K562 (cell line): ENCODE measurements at regions not wholly inside any gene's neighbourhood (a gene's known extent, or its start where the extent isn't known, plus 50 kb on each side); places are given as distances from the start of the nearest gene placed in this dataset.

Experiments used
- ATAC-seq: fragments of 200-7000 bp; cut with Tn5 transposase; 3 replicates; pipeline ENCODE4 v1.9.1; 2020; ENCODE audit warnings: moderate library complexity
- BruUV-seq: library from RNA; stranded (reverse); fragments of 400-500 nt; replicated peaks from 2 replicates; lab custom pipeline; 2021; lab: Mats Ljungman, UMichigan
- CTCF ChIA-PET: fragments of 300-600 bp; formaldehyde crosslinking; extraction: SDS; loops from one replicate; lab custom pipeline; 2021; ENCODE audit warnings: low intra/inter-chr PET ratio; lab: Yijun Ruan, JAX
- POLR2A ChIA-PET: fragments of 300-600, 350-650 bp; sonication (Branson Sonifier 250); formaldehyde crosslinking; extraction: SDS; loops from one replicate; lab custom pipeline; 2021; ENCODE audit warnings: antibody characterized with exemption, inconsistent platforms; lab: Yijun Ruan, JAX
- DNase-seq, 4 experiments: peaks; one replicate each; pipeline versions ENCODE4 v3.0.0 to v3.0.0-alpha.2; 2011 to 2018; ENCODE audit warnings: low spot score in 3 of 4, mixed read lengths in 3 of 4; ENCODE audit errors: extremely low read depth in 1 of 4
- FAIRE-seq: peaks from 2 replicates; lab custom pipeline; 2011; peaks lifted over from hg19 to GRCh38; lab: Jason Lieb, UNC
- H2AFZ ChIP-seq: 2 replicates; pipeline ENCODE4 v1.6.0; 2011; ENCODE audit warnings: low read depth, low read length, control low read depth, inconsistent platforms
- H3K27ac ChIP-seq: fragments of 200-600 bp; 3 replicates; pipeline ENCODE4 v1.8.0; 2011; ENCODE audit warnings: low read depth, mild to moderate bottlenecking, control low read depth, inconsistent platforms, low read length, moderate library complexity, mixed read lengths; ENCODE audit errors: extremely low read depth
- H3K27me3 ChIP-seq, 2 experiments: fragments of 300-600 bp in 1 of 2; 2 replicates in 1 of 2; 3 replicates in 1 of 2; pipeline versions ENCODE4 v1.6.0 to v1.8.0; 2011; ENCODE audit warnings: inconsistent platforms in 2 of 2, low read length in 2 of 2, mild to moderate bottlenecking in 1 of 2, mixed read lengths in 1 of 2, moderate library complexity in 1 of 2; ENCODE audit not compliant: control insufficient read depth in 2 of 2, insufficient read depth in 2 of 2
- H3K36me3 ChIP-seq: fragments of 300-600 bp; 3 replicates; pipeline ENCODE4 v1.8.0; 2011; ENCODE audit warnings: mild to moderate bottlenecking, low read length, inconsistent platforms; ENCODE audit not compliant: control insufficient read depth, insufficient read depth
- H3K4me1 ChIP-seq, 2 experiments: fragments of 200-600 bp in 1 of 2; replicated peaks in 1 of 2; 2 replicates in 1 of 2; 3 replicates in 1 of 2; pipeline versions ENCODE4 v1.5.1 to v1.8.0; 2011; ENCODE audit warnings: inconsistent platforms in 2 of 2, low read length in 2 of 2, mild to moderate bottlenecking in 1 of 2, mixed read lengths in 1 of 2, moderate library complexity in 1 of 2; ENCODE audit not compliant: control insufficient read depth in 2 of 2, insufficient read depth in 2 of 2
- H3K4me2 ChIP-seq: 2 replicates; pipeline ENCODE4 v1.6.1; 2011; ENCODE audit warnings: low read length, control low read depth, inconsistent platforms, mixed read lengths; ENCODE audit not compliant: insufficient read depth
- H3K4me3 ChIP-seq: fragments of 200-600 bp; sonication (generic), shearing (Covaris generic); 2 replicates; pipeline ENCODE4 v1.5.1; 2016; ENCODE audit warnings: control low read depth, inconsistent platforms
- H3K79me2 ChIP-seq: fragments of 200-600 bp; 3 replicates; pipeline ENCODE4 v1.8.0; 2011; ENCODE audit warnings: low read length, inconsistent platforms; ENCODE audit not compliant: control insufficient read depth, insufficient read depth
- H3K9ac ChIP-seq, 2 experiments: 2 replicates each; pipeline versions ENCODE4 v1.6.0 to v1.6.1; 2011; ENCODE audit warnings: low read depth in 2 of 2, low read length in 2 of 2, control low read depth in 1 of 2, inconsistent platforms in 1 of 2, mild to moderate bottlenecking in 1 of 2, mixed read lengths in 1 of 2; ENCODE audit not compliant: insufficient read depth in 1 of 2
- H3K9me1 ChIP-seq: one replicate; pipeline ENCODE4 v1.6.0; 2011; ENCODE audit warnings: inconsistent platforms, mild to moderate bottlenecking, low read length, moderate library complexity; ENCODE audit not compliant: control insufficient read depth, insufficient read depth
- H3K9me3 ChIP-seq: replicated peaks from 2 replicates; pipeline ENCODE4 v1.5.1; 2011; ENCODE audit warnings: low read depth, low read length, inconsistent platforms; ENCODE audit not compliant: control insufficient read depth, insufficient read depth
- H4K20me1 ChIP-seq: replicated peaks from 2 replicates; pipeline ENCODE4 v1.6.1; 2011; ENCODE audit warnings: low read length, inconsistent platforms, mixed read lengths; ENCODE audit not compliant: control insufficient read depth, insufficient read depth
- CBFA2T3 ChIP-seq: fragments of 450-650 bp; IDR thresholded peaks from 2 replicates; pipeline ENCODE4 v1.6.1; 2017
- CEBPB ChIP-seq: fragments of 450-650 bp; IDR thresholded peaks from 2 replicates; pipeline ENCODE4 v1.6.1; 2016; ENCODE audit warnings: missing genetic modification characterization, missing compliant biosample characterization
- CEBPG ChIP-seq, 3 experiments: fragments of 200-800 bp in 1 of 3; sonication (Bioruptor generic) in 1 of 3; sonication (generic) in 1 of 3; formaldehyde crosslinking in 1 of 3; IDR thresholded peaks in 2 of 3; conservative IDR thresholded peaks in 1 of 3; 2 replicates each; pipeline versions ENCODE4 v1.6.1 to v1.8.0; 2016 to 2022; ENCODE audit warnings: missing compliant biosample characterization in 2 of 3, missing genetic modification characterization in 2 of 3, mild to moderate bottlenecking in 1 of 3, missing genetic modification reagents in 1 of 3
- E2F4 ChIP-seq: sonication (generic); formaldehyde crosslinking; IDR thresholded peaks from 2 replicates; pipeline ENCODE4 v1.8.0; 2022; ENCODE audit warnings: mild to moderate bottlenecking, low read depth, missing genetic modification reagents
- E2F8 ChIP-seq: fragments of 450-650 bp; IDR thresholded peaks from 2 replicates; pipeline ENCODE4 v1.7.1; 2018; ENCODE audit warnings: mild to moderate bottlenecking, low read depth; ENCODE audit not compliant: partially characterized antibody
- HNRNPK ChIP-seq: fragments of 200-400 bp; formaldehyde crosslinking; IDR thresholded peaks from one replicate; pipeline ENCODE4 v1.6.1; 2018; ENCODE audit warnings: mild to moderate bottlenecking, low read depth, low read length; ENCODE audit not compliant: poor library complexity, severe bottlenecking
- PPARD ChIP-seq: fragments of 250-450 bp; sonication (Bioruptor Pico); IDR thresholded peaks from 2 replicates; pipeline ENCODE4 v1.8.0; 2022; ENCODE audit warnings: inconsistent platforms, mild to moderate bottlenecking, moderate library complexity
- ZNF436 ChIP-seq: fragments of 250-450, 450-650 bp; sonication (Bioruptor Pico); formaldehyde crosslinking; IDR thresholded peaks from 2 replicates; pipeline ENCODE4 v1.7.0; 2020; ENCODE audit warnings: mild to moderate bottlenecking
- ZNF586 ChIP-seq: fragments of 450-650 bp; formaldehyde crosslinking; conservative IDR thresholded peaks from 2 replicates; pipeline ENCODE4 v1.4.0; 2020; ENCODE audit warnings: mild to moderate bottlenecking, moderate library complexity
- WGBS: fragments of 100-300 bp; shearing (Covaris generic); methylation state at CpG from one replicate; pipeline ENCODE4 v1.1.6; 2016; ENCODE audit warnings: low coverage, mixed read lengths; ENCODE audit not compliant: insufficient coverage; ENCODE audit errors: missing lambda C conversion rate; 5-methylcytosine and 5-hydroxymethylcytosine counted together
- in situ Hi-C: fragments of 300-500 bp; cut with MboI; formaldehyde crosslinking; loops from 4 replicates; pipeline ENCODE4 v1.15.0; 2018; ENCODE audit warnings: inconsistent platforms, mixed read lengths
- intact Hi-C: fragments of 100-400 bp; cut with micrococcal nuclease; formaldehyde crosslinking; loops from 2 replicates; pipeline ENCODE4 v1.14.2; 2022

GRCh38 chr11:23471878-23472277, 611.6 kb upstream of the CCDC179 start:
- no peak overlapping the region for H3K4me2 ChIP-seq
- TF ChIP-seq CEBPB (tag) (peak; percentile 44), CEBPG (CRISPR knock-in tag; IDR thresholded peaks at IDR 0.05) (no peak), CEBPG (tag; conservative IDR thresholded peaks at IDR 0.05 in 1 of 2, IDR thresholded peaks at IDR 0.05 in 1 of 2) (peak in 1 of 2 experiments; percentile 89; a peak in 2 of 4 replicates), HNRNPK (no peak), CBFA2T3 (no peak)
- TF ChIP-seq, all 486 proteins: peak for 2
- Histone ChIP-seq H3K27me3 (no peaks in the 10 kb centered on the region), H3K9me1 (no peaks in the 10 kb centered on the region), H3K27ac (no peak overlapping the region), H3K9me3 (no peaks in the 10 kb centered on the region), H3K9ac (no peak overlapping the region), H3K4me3 (no peak overlapping the region), H4K20me1 (no peaks in the 10 kb centered on the region), H3K4me1 (no peaks in the 10 kb centered on the region), H3K79me2 (no peaks in the 10 kb centered on the region), H2AFZ (no peak overlapping the region), H3K36me3 (no peaks in the 10 kb centered on the region)
- no peak for DNase-seq
- no TSS peak for BruUV-seq
- FAIRE-seq = no peak
- ChIA-PET CTCF (no interaction called here), POLR2A (no interaction called here)
- intact Hi-C loops = no loop called here
- WGBS = 6% methylated on average over 2 of the region's 2 CpGs
- no peak for ATAC-seq
- in situ Hi-C loops = no loop called here

GRCh38 chr11:23473782-23474181, 613.5 kb upstream of the CCDC179 start:
- H3K4me1 ChIP-seq = no peaks in the 10 kb centered on the region
- H2AFZ ChIP-seq = no peak overlapping the region
- ATAC-seq = no peak
- no peaks in the 10 kb centered on the region for H3K27me3 ChIP-seq
- H3K4me2 ChIP-seq = no peak overlapping the region
- DNase-seq = no peak
- H3K9me3 ChIP-seq = no peaks in the 10 kb centered on the region
- ChIA-PET POLR2A (no interaction called here), CTCF (no interaction called here)
- no peak overlapping the region for H3K4me3 ChIP-seq
- H3K9me1 ChIP-seq = no peaks in the 10 kb centered on the region
- intact Hi-C loops = no loop called here
- FAIRE-seq = no peak
- H3K27ac ChIP-seq = no peak overlapping the region
- in situ Hi-C loops = no loop called here
- no TSS peak for BruUV-seq
- no peak for TF ChIP-seq ZNF586
- TF ChIP-seq ZNF436 (CRISPR knock-in tag) = no peak
- no peak for TF ChIP-seq PPARD
- TF ChIP-seq E2F4 (CRISPR knock-in tag) = no peak
- TF ChIP-seq E2F8 = no peak
- no peaks in the 10 kb centered on the region for H3K79me2 ChIP-seq
- H4K20me1 ChIP-seq = no peaks in the 10 kb centered on the region
- no peaks in the 10 kb centered on the region for H3K36me3 ChIP-seq
- no peak overlapping the region for H3K9ac ChIP-seq
